ENCODE measurements at regions not wholly inside any gene's neighbourhood (a gene's known extent, or its start where the extent isn't known, plus 50 kb on each side); places are given as distances from the start of the nearest gene placed in this dataset.

DNA sequence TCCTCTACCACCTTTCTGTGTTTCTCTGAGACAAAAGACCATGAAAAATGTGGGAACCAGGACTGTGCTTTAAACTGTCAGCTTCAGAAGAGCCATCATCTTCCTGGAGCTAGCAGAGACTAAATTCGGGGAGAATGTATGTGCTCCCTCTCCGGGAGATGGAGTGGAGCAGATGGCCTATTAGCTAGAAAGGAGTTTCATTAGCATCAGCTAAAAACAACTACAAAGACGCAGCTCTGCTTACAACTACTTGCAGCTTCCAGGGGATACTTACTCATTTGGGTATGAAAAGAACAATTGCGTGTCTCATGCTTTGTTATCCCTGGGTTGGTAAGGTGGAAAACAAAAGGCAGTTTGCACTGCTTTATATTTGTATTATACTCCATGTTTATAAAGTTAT, 159.6 kb downstream of the MFSD1 start:
- no peak overlapping the region for H3K4me3 ChIP-seq (ENCODE audit: low read length)
- no peak for DNase-seq (ENCODE audit: low read depth)
- TF ChIP-seq, protein P1, sequence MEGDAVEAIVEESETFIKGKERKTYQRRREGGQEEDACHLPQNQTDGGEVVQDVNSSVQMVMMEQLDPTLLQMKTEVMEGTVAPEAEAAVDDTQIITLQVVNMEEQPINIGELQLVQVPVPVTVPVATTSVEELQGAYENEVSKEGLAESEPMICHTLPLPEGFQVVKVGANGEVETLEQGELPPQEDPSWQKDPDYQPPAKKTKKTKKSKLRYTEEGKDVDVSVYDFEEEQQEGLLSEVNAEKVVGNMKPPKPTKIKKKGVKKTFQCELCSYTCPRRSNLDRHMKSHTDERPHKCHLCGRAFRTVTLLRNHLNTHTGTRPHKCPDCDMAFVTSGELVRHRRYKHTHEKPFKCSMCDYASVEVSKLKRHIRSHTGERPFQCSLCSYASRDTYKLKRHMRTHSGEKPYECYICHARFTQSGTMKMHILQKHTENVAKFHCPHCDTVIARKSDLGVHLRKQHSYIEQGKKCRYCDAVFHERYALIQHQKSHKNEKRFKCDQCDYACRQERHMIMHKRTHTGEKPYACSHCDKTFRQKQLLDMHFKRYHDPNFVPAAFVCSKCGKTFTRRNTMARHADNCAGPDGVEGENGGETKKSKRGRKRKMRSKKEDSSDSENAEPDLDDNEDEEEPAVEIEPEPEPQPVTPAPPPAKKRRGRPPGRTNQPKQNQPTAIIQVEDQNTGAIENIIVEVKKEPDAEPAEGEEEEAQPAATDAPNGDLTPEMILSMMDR (IDR thresholded peaks at IDR 0.05; ENCODE audit: insufficient read depth, low read depth, low read length, missing control alignments) = no peak

DNA sequence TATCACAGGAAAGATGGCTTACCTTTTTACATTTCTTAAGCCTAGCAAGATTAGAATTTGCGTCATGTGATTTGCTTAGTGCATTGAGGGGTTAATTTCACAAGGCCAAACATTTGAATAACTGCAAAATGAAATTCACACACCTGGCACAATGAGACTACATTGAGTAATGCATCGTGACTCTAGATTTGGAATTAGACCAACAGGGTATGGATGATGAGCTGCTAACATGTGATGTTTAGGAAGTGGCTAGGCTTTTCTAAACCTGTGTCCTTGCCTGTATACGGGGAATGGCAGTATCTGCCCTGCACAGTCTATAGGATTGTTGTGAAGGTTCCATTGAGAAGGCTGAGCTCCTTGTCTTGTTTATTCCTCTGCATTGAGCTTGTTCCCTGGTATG, 160.1 kb downstream of the MFSD1 start:
- TF ChIP-seq, protein P1 (IDR thresholded peaks at IDR 0.05; ENCODE audit: insufficient read depth, low read depth, low read length, missing control alignments) = no peak
- H3K4me3 ChIP-seq (ENCODE audit: low read length) = no peak overlapping the region
- peak; percentile 44 for DNase-seq (ENCODE audit: low read depth)

DNA sequence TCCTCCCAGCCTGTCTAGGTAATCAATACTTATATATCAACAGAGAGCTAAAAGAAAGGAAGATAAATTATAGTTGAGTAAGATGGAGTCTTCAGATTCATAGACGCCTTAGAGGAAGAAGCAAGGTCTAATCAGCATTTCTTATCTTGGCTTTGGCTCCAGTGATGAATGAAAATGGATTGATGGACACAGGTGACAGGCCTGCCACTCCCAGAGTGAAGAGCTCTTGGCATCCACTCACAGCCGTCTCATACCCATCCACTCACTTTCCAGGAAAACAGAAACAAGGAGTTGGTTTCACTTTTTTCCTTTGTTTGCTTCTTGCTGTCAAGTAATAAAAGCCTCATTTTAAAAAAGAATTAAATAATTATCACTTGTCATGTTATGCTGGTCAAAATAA, 168.2 kb downstream of the MFSD1 start:
- TF ChIP-seq, protein P1 (IDR thresholded peaks at IDR 0.05; ENCODE audit: insufficient read depth, low read depth, low read length, missing control alignments) = no peak
- H3K4me3 ChIP-seq (ENCODE audit: low read length) = no peak overlapping the region
- DNase-seq (ENCODE audit: low read depth) = no peak

DNA sequence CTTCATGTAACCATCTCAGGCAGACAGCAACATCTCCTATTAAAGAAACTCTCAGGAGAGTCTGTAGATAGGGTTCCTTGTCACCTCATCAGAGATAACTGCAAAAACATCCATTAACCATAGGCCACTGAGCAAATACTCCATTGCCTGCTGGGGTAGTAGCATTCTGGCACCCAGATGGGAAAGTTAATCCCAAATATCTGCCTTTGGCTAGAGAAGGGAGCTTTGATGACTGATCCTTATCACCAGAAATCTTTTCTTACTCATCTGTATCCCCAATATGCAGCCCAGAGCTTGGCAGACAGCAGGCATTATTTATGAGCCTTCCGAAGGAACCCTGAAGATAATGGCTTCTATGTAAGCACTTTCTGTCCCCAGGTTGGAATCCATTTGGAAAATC, 173.1 kb downstream of the MFSD1 start:
- TF ChIP-seq, protein P1 (IDR thresholded peaks at IDR 0.05; ENCODE audit: insufficient read depth, low read depth, low read length, missing control alignments) = no peak
- no peak overlapping the region for H3K4me3 ChIP-seq (ENCODE audit: low read length)
- no peak for DNase-seq (ENCODE audit: low read depth)

DNA sequence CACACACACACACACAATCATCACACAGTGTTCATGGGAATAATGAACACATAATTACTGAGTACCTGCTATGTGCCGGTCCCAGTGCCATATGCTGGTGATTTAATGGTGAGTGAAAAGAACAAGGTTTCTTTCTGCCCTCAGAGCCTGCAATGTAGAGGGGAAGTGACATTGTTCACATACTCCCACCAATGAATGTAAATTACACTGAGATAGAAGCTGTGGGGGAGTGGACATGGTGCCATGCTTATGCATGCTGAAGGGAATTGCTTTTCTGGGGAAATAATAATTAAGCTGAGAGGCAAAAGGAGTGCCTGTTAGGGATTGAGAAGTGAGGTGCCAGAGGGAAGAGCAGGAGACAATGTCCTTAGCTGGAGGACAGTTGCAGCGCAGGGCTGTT, 175.1 kb downstream of the MFSD1 start:
- no peak for DNase-seq (ENCODE audit: low read depth)
- TF ChIP-seq, protein P1 (IDR thresholded peaks at IDR 0.05; ENCODE audit: insufficient read depth, low read depth, low read length, missing control alignments) = no peak
- H3K4me3 ChIP-seq (ENCODE audit: low read length) = no peak overlapping the region

DNA sequence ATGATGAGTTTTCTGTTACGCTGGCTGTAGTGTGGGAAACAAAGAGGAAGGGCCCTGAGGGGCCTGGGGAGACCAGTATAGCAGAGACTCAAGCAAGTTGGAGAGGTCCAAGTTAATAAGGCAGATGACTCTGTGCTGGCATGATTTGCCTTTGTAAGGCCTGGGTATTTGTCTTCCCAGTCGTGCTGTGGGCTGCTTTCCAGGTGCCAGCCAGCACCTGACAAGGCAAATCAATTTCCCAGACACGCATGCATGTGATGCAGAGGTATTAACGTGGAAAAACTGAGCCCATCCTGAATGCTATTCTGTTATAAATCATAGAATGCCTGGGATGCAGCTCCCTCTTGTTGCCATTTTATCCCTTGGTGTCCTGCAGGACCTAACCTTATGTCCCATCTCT, 175.6 kb downstream of the MFSD1 start:
- TF ChIP-seq, protein P1 (IDR thresholded peaks at IDR 0.05; ENCODE audit: insufficient read depth, low read depth, low read length, missing control alignments) = no peak
- H3K4me3 ChIP-seq (ENCODE audit: low read length) = no peak overlapping the region
- no peak for DNase-seq (ENCODE audit: low read depth)

DNA sequence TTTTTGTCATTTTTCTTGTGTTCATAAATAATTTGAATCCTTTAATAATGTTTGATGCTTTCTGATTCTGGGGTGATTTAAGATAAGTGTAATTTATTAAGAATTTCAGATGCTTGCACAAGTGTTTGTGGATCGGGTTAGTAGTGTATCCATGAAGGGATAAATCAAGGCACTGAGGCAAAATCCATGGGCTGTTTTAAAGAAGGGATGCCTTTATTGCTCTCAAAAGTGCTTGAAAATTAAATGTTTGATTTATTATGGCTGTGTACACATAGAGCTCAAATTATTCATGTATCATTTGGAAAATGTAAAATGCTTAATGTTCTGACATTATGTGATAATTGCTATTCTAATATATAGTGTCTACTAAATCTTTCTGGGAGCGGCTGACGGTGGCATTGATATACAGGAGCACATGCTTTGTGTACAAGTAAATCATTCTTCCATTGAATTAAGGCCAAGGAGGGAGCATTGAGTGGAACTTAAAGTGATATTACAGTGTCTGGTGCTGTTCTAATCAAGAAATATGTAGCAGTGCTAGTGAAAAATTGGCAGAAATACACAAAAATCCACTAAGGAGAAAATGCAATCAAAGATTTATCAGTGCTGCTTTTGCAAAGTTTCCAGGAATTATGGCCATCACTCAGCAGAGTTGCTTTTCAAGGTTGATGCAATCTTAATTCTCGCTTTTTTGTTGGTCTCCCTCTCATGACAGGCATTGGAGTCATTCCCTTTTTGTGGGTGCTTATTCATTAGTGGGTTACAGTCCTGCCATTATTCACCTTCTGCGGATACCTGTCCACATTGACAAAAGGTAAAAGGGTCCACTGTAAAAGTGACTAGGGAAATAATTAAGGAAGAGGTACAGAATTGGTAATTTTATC, 181.6 kb downstream of the MFSD1 start:
- TF ChIP-seq, protein P1 (IDR thresholded peaks at IDR 0.05; ENCODE audit: insufficient read depth, low read depth, low read length, missing control alignments) = no peak
- no peak for DNase-seq (ENCODE audit: low read depth)
- no peak overlapping the region for H3K4me3 ChIP-seq (ENCODE audit: low read length)
